ENCODE measurements at regions not wholly inside any gene's neighbourhood (a gene's known extent, or its start where the extent isn't known, plus 50 kb on each side); places are given as distances from the start of the nearest gene placed in this dataset.
A peak's percentile ranks its signal among the peaks of the same experiment; 100 is the strongest.
"Not testable (repeated sequence)": the region's sequence is repeated elsewhere in the genome, so short reads cannot be mapped to it uniquely, and the experiment has no call there.

DNA sequence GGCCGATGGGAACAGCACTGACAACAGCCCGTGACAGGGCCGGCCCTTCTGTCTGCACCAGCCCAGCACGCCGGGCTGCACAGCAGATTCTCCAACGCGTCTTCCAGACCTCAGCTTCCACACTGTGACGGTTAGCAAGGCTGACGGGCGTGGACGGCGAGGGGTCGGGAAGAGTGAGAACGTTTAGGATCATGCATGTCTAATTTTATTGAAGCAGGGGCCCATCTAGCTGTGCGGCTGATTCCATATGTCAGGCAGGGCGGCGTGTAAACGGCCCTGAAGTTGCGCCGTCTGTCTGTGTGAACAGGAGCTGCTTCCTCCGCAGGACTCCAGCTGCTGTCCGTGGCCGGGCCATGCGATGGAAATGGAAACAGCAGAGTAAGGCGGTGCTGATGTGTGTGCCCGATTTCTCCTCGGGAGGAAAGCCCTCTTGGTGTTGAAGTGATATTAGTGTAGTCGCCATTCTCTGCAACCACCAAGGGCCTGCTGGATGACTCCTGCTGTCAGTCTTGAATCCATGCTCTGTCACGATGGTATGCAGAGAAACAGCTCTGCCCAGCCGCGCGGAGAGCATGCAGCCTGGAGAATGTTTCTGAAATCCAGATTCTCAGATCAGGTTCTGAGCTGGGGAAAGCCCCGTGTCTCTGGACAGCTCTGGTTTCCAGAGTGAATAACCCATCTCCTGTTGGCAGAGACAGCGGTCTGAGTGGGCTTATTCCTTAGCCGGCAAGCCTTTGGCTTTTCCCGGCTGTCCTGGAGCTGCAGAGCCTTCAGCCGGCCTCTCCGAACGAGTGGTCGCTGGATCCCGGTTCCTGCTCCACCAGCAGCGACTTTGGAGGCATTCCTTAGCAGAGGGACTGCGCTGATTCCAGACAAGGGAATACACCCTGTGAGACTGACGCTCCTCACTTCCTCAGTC is 158.1 kb upstream of the UBE3A start:
- H3K4me3 ChIP-seq (replicated peaks; ENCODE audit: low read depth, low read length), result no peak overlapping the region
- DNase-seq (ENCODE audit: low read depth), result no peak
- TF ChIP-seq, protein P1, sequence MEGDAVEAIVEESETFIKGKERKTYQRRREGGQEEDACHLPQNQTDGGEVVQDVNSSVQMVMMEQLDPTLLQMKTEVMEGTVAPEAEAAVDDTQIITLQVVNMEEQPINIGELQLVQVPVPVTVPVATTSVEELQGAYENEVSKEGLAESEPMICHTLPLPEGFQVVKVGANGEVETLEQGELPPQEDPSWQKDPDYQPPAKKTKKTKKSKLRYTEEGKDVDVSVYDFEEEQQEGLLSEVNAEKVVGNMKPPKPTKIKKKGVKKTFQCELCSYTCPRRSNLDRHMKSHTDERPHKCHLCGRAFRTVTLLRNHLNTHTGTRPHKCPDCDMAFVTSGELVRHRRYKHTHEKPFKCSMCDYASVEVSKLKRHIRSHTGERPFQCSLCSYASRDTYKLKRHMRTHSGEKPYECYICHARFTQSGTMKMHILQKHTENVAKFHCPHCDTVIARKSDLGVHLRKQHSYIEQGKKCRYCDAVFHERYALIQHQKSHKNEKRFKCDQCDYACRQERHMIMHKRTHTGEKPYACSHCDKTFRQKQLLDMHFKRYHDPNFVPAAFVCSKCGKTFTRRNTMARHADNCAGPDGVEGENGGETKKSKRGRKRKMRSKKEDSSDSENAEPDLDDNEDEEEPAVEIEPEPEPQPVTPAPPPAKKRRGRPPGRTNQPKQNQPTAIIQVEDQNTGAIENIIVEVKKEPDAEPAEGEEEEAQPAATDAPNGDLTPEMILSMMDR (IDR thresholded peaks at IDR 0.05; ENCODE audit: low read length, missing control alignments), result no peak

DNA sequence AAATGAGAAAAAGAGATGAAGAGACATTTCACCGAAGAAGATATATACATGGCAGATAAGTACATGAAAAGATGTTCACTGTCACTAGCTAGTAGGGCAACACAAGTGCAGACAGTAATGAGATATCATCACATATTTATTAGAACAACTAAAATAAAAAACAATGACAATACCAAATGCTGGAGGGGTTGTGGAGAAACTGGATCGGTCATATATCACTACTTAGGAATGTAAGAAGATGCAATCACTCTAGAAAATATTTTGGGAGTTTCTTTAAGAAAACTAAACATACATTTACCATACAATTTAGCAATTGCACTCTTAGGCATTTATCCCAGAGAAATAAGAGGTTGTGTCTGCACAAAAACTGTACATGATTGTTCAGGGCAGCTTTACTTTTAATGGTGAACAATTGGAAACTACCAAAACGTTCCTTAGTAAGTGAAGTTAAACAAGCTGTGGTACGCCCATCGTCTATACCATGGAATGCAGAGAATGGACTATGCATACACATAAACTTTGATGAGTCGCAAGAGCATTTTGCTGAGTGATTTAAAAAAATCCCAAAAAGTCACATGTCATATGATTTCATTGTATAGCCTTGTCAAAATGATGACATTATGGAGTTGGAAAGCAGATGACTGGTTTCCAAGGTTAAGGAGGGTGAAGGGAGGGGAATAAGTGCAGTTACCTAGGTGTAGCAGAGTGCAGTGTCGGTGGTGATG is 149.0 kb upstream of the UBE3A start:
- TF ChIP-seq, protein P1 (IDR thresholded peaks at IDR 0.05; ENCODE audit: low read length, missing control alignments), result no peak
- H3K4me3 ChIP-seq (replicated peaks; ENCODE audit: low read depth, low read length), result no peak overlapping the region
- DNase-seq (ENCODE audit: low read depth), result no peak

DNA sequence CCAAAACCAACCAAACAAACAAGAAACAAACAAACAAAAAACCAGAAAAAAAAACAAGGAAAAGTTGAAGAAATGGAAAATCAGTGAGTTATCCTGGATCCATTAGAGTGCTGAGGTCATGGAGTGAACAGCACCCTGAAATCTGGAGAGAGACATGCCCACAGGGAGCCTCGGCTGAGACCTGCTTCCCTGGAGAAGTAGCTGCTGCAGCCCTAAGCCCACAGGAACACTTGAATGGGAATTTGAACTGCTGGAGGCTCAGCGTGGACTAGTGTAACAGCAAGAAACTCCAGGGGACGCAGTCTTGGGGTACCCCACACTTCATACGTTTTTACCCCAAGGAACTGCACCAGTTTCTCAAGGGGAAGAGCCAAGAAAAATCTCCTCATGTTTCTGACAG is 144.1 kb upstream of the UBE3A start:
- TF ChIP-seq, protein P1 (IDR thresholded peaks at IDR 0.05; ENCODE audit: low read length, missing control alignments), result no peak
- DNase-seq (ENCODE audit: low read depth), result no peak
- H3K4me3 ChIP-seq (replicated peaks; ENCODE audit: low read depth, low read length), result no peak overlapping the region

- no peak overlapping the region for H3K4me3 ChIP-seq (replicated peaks; ENCODE audit: low read depth, low read length)
- TF ChIP-seq, protein P1 (IDR thresholded peaks at IDR 0.05; ENCODE audit: low read length, missing control alignments), result no peak
These were observed 140.3 kb upstream of the UBE3A start for GRCh38 chr15:25579127-25579526.

GRCh38 chr15:25572191-25572590 is 133.4 kb upstream of the UBE3A start:
- H3K4me3 ChIP-seq (replicated peaks; ENCODE audit: low read depth, low read length), result no peak overlapping the region
- TF ChIP-seq, protein P1 (IDR thresholded peaks at IDR 0.05; ENCODE audit: low read length, missing control alignments), result no peak
- peak; percentile 11 for DNase-seq (ENCODE audit: low read depth)

More at GRCh38 chr15:25579127-25579526, 140.3 kb upstream of the UBE3A start:
- DNase-seq (ENCODE audit: low read depth), result no peak

DNA sequence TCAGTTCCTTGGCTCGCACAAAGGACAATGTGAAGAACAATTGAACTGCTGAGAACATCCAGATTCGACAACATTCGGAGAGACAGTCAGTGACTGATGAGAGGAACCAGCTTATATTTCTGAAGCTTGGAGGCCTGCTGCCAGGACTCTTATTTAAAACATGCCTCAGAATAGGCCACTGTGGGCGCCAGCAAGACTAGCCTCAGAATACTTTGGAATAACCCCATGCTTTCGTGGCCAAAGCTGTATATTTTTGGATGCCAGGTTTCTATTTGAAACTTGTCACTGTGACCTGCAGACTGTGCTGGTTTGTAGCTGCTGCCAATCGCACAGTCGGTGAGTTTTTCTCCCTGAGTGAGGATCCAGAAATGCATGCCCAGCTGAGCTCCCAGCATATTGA is 129.9 kb upstream of the UBE3A start:
- no peak overlapping the region for H3K4me3 ChIP-seq (replicated peaks; ENCODE audit: low read depth, low read length)
- no peak for DNase-seq (ENCODE audit: low read depth)
- TF ChIP-seq, protein P1 (IDR thresholded peaks at IDR 0.05; ENCODE audit: low read length, missing control alignments), result no peak

DNA sequence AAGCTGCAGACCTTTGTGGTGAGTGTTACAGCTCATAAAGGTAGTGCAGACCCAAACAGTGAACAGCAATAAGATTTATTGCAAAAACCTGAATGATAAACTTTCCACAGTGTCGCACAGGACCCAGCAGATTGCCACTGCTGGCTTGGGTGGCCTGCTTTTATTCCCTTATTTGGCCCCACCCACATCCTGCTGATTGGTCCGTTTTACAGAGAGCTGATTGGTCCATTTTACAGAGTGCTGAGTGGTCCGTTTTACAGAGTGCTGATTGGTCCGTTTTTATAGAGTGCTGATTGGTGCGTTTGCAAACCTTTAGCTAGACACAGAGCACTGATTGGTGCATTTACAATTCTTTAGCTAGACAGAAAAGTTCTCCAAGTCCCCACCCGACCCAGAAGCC is 127.7 kb upstream of the UBE3A start:
- DNase-seq (ENCODE audit: low read depth), result not testable (repeated sequence)

More for the DNA sequence above, 127.7 kb upstream of the UBE3A start:
- not testable (repeated sequence) for H3K4me3 ChIP-seq (replicated peaks; ENCODE audit: low read depth, low read length)

All from fibroblast of pulmonary artery (primary cell).